RWPE2 (cell line): ENCODE measurements at regions not wholly inside any gene's neighbourhood (a gene's known extent, or its start where the extent isn't known, plus 50 kb on each side); places are given as distances from the start of the nearest gene placed in this dataset.
A peak's percentile ranks its signal among the peaks of the same experiment; 100 is the strongest.

Experiments used
- ATAC-seq: fragments of 200-7000 bp; cut with Tn5 transposase; 3 replicates; pipeline ENCODE4 v1.9.1; 2021; ENCODE audit warnings: low read depth
- DNase-seq: peaks from one replicate; pipeline ENCODE4 v3.0.0-alpha.2; 2020; ENCODE audit warnings: low spot score
- H3K27ac ChIP-seq: fragments of 450-650 bp; 2 replicates; pipeline ENCODE4 v1.5.1; 2017; ENCODE audit warnings: mild to moderate bottlenecking; ENCODE audit not compliant: poor library complexity, severe bottlenecking
- H3K27me3 ChIP-seq: fragments of 250-450 bp; sonication (Bioruptor Pico); 2 replicates; pipeline ENCODE4 v1.5.1; 2021; ENCODE audit warnings: mild to moderate bottlenecking, moderate library complexity; ENCODE audit not compliant: insufficient read depth, poor library complexity, severe bottlenecking
- H3K36me3 ChIP-seq: fragments of 250-450 bp; sonication (Bioruptor Pico); 2 replicates; pipeline ENCODE4 v1.5.1; 2020; ENCODE audit warnings: low read depth, mild to moderate bottlenecking, moderate library complexity
- H3K4me1 ChIP-seq: fragments of 250-450 bp; sonication (Bioruptor Pico); 2 replicates; pipeline ENCODE4 v1.5.1; 2021; ENCODE audit warnings: mild to moderate bottlenecking, moderate library complexity; ENCODE audit not compliant: insufficient read depth, poor library complexity, severe bottlenecking
- H3K4me3 ChIP-seq: fragments of 250-450 bp; sonication (Bioruptor Pico); 2 replicates; pipeline ENCODE4 v1.5.1; 2021; ENCODE audit warnings: mild to moderate bottlenecking, moderate library complexity; ENCODE audit not compliant: severe bottlenecking
- H3K9me3 ChIP-seq: fragments of 250-450 bp; sonication (Bioruptor Pico); 2 replicates; pipeline ENCODE4 v1.5.1; 2021; ENCODE audit warnings: mild to moderate bottlenecking, moderate library complexity; ENCODE audit not compliant: severe bottlenecking
- CTCF ChIP-seq: fragments of 450-650 bp; IDR thresholded peaks from one replicate; pipeline ENCODE4 v1.5.1; 2017; ENCODE audit warnings: mild to moderate bottlenecking, moderate library complexity; ENCODE audit not compliant: poor library complexity, severe bottlenecking

GRCh38 chr3:66133050-66133757, 87.6 kb upstream of the SLC25A26 start:
- H3K9me3 ChIP-seq, result no peaks in the 10 kb centered on the region
- H3K36me3 ChIP-seq, result no peaks in the 10 kb centered on the region
- no peaks in the 10 kb centered on the region for H3K27me3 ChIP-seq
- no peak for TF ChIP-seq CTCF
- H3K4me3 ChIP-seq, result no peak overlapping the region
- no peak for DNase-seq
- no peaks in the 10 kb centered on the region for H3K4me1 ChIP-seq
- no peak overlapping the region for H3K27ac ChIP-seq
- peak; percentile 99 for ATAC-seq

GRCh38 chr3:66128623-66129022, 89.9 kb upstream of the MAGI1 start:
- Histone ChIP-seq H3K36me3 (no peaks in the 10 kb centered on the region), H3K27me3 (no peaks in the 10 kb centered on the region), H3K27ac (no peak overlapping the region), H3K4me3 (no peak overlapping the region), H3K9me3 (no peaks in the 10 kb centered on the region), H3K4me1 (no peaks in the 10 kb centered on the region)
- no peak for DNase-seq
- ATAC-seq, result no peak
- TF ChIP-seq CTCF, result no peak

- no peak for DNase-seq
- H3K27me3 ChIP-seq, result no peaks in the 10 kb centered on the region
- H3K4me1 ChIP-seq, result peaks cover 3% of the 10 kb centered on the region
- no peaks in the 10 kb centered on the region for H3K36me3 ChIP-seq
- peak; percentile 40; the same call in 1 of the 3 replicates for ATAC-seq
- no peak for TF ChIP-seq CTCF
- no peaks in the 10 kb centered on the region for H3K9me3 ChIP-seq
- no peak overlapping the region for H3K27ac ChIP-seq
- no peak overlapping the region for H3K4me3 ChIP-seq
Measured at GRCh38 chr3:66121318-66121717, 82.6 kb upstream of the MAGI1 start.

- ATAC-seq, result peak; percentile 95
Measured at GRCh38 chr3:66115858-66116654, 77.3 kb upstream of the MAGI1 start.

More at GRCh38 chr3:66115858-66116654, 77.3 kb upstream of the MAGI1 start:
- TF ChIP-seq CTCF, result no peak
- no peaks in the 10 kb centered on the region for H3K36me3 ChIP-seq
- peaks cover 18% of the 10 kb centered on the region for H3K4me1 ChIP-seq
- peak overlapping the region; percentile 82 for H3K27ac ChIP-seq
- no peaks in the 10 kb centered on the region for H3K9me3 ChIP-seq
- DNase-seq, result peak; percentile 71
- no peaks in the 10 kb centered on the region for H3K27me3 ChIP-seq
- H3K4me3 ChIP-seq, result no peak overlapping the region
